OCI-LY7 (cell line): ENCODE measurements at regions not wholly inside any gene's neighbourhood (a gene's known extent, or its start where the extent isn't known, plus 50 kb on each side); places are given as distances from the start of the nearest gene placed in this dataset.

Experiments
- BruUV-seq: library from RNA; stranded (reverse); fragments of 400-500 nt; replicated peaks from 2 replicates; lab custom pipeline; 2021; lab: Mats Ljungman, UMichigan
- CTCF ChIA-PET: fragments of 300-600 bp; sonication (Branson Sonifier 250); formaldehyde crosslinking; loops from one replicate; lab custom pipeline; 2022; ENCODE audit warnings: antibody characterized with exemption; ENCODE audit not compliant: unreplicated experiment; lab: Charles Lee
- POLR2A ChIA-PET: fragments of 300-600 bp; sonication (Branson Sonifier 250); formaldehyde crosslinking; loops from one replicate; lab custom pipeline; 2022; ENCODE audit warnings: antibody characterized with exemption; lab: Charles Lee
- DNase-seq: peaks from one replicate; pipeline ENCODE4 v3.0.0-alpha.2; 2015; ENCODE audit warnings: low spot score
- H2AFZ ChIP-seq: fragments of 200-600 bp; sonication (generic), shearing (Covaris generic); 2 replicates; pipeline ENCODE4 v1.6.1; 2014; ENCODE audit warnings: mild to moderate bottlenecking, antibody characterized with exemption, low read length, moderate library complexity
- H3K27ac ChIP-seq: fragments of 200-600 bp; sonication (generic); 2 replicates; pipeline ENCODE4 v1.5.1; 2014; ENCODE audit warnings: mixed run types, low read depth, mild to moderate bottlenecking, moderate library complexity, low read length, inconsistent platforms; ENCODE audit not compliant: poor library complexity, severe bottlenecking
- H3K36me3 ChIP-seq: fragments of 200-600 bp; sonication (generic); 2 replicates; pipeline ENCODE4 v1.6.1; 2014; ENCODE audit warnings: mild to moderate bottlenecking, antibody characterized with exemption, low read length, moderate library complexity, mixed read lengths; ENCODE audit not compliant: insufficient read depth
- H3K4me1 ChIP-seq: fragments of 200-600 bp; sonication (generic); 2 replicates; pipeline ENCODE4 v1.5.1; 2014; ENCODE audit warnings: mild to moderate bottlenecking, low read length; ENCODE audit not compliant: insufficient read depth, poor library complexity, severe bottlenecking
- H3K4me2 ChIP-seq: fragments of 200-600 bp; sonication (generic); 2 replicates; pipeline ENCODE4 v1.6.1; 2014; ENCODE audit warnings: mild to moderate bottlenecking, low read length
- H3K4me3 ChIP-seq: fragments of 200-600 bp; sonication (generic); 2 replicates; pipeline ENCODE4 v1.5.1; 2014; ENCODE audit warnings: mild to moderate bottlenecking, low read depth, low read length; ENCODE audit not compliant: poor library complexity, severe bottlenecking
- H3K79me2 ChIP-seq: fragments of 200-600 bp; sonication (generic); 2 replicates; pipeline ENCODE4 v1.6.1; 2016; ENCODE audit warnings: low read depth, mild to moderate bottlenecking, low read length, moderate library complexity, mixed read lengths; ENCODE audit not compliant: insufficient read depth
- H3K9me2 ChIP-seq: fragments of 200-600 bp; sonication (generic); 2 replicates; pipeline ENCODE4 v1.6.1; 2016; ENCODE audit warnings: mild to moderate bottlenecking, low read length, mixed read lengths; ENCODE audit not compliant: insufficient read depth
- H3K9me3 ChIP-seq: fragments of 200-600 bp; sonication (generic); 2 replicates; pipeline ENCODE4 v1.6.1; 2014; ENCODE audit warnings: mild to moderate bottlenecking, mixed run types, low read length, mixed read lengths
- H4K20me1 ChIP-seq: fragments of 200-600 bp; sonication (generic); 2 replicates; pipeline ENCODE4 v1.6.1; 2014; ENCODE audit warnings: mild to moderate bottlenecking, antibody characterized with exemption, low read length, moderate library complexity, mixed read lengths; ENCODE audit not compliant: insufficient read depth
- EZH2phosphoT487 ChIP-seq: fragments of 200-600 bp; sonication (generic); IDR thresholded peaks from 2 replicates; pipeline ENCODE4 v1.6.1; 2018; ENCODE audit warnings: low read depth, borderline replicate concordance, mild to moderate bottlenecking, mixed run types, antibody characterized with exemption, low read length, moderate library complexity, mixed read lengths
- intact Hi-C: fragments of 100-400 bp; cut with micrococcal nuclease; formaldehyde crosslinking; loops from one replicate; pipeline ENCODE4 v1.10.0; 2022; ENCODE audit not compliant: unreplicated experiment
- TF ChIP-seq, protein P1 (sequence below): fragments of 200-600 bp; sonication (generic); conservative IDR thresholded peaks from 2 replicates; pipeline ENCODE4 v1.5.1; 2014; ENCODE audit warnings: mild to moderate bottlenecking, antibody characterized with exemption, low read length, moderate library complexity, mixed read lengths

DNA sequence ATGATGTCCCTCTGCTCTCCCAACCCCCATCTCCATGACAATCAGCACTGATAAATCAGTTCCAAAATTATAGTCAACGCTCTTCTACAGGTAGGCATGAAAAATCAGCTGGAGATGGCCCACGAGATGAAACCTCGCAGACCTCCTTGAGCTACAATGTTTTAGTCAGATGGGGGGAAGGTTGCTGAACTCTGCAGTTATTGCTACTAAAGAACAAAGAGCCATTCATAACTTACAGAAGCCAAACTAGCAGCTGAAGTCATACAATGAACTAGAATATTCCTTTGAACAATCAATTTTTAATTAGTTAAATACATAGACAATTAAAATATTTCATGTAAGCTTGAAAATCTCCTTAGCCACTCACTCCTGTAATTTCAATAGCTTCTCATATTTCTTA is 179.2 kb downstream of the NHLRC3 start:
- TF ChIP-seq, protein P1, sequence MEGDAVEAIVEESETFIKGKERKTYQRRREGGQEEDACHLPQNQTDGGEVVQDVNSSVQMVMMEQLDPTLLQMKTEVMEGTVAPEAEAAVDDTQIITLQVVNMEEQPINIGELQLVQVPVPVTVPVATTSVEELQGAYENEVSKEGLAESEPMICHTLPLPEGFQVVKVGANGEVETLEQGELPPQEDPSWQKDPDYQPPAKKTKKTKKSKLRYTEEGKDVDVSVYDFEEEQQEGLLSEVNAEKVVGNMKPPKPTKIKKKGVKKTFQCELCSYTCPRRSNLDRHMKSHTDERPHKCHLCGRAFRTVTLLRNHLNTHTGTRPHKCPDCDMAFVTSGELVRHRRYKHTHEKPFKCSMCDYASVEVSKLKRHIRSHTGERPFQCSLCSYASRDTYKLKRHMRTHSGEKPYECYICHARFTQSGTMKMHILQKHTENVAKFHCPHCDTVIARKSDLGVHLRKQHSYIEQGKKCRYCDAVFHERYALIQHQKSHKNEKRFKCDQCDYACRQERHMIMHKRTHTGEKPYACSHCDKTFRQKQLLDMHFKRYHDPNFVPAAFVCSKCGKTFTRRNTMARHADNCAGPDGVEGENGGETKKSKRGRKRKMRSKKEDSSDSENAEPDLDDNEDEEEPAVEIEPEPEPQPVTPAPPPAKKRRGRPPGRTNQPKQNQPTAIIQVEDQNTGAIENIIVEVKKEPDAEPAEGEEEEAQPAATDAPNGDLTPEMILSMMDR = no peak
- no peak for TF ChIP-seq EZH2phosphoT487
- no peaks in the 10 kb centered on the region for H3K9me2 ChIP-seq
- no TSS peak for BruUV-seq
- no peak overlapping the region for H3K27ac ChIP-seq
- no peak overlapping the region for H3K4me3 ChIP-seq
- no peaks in the 10 kb centered on the region for H3K4me1 ChIP-seq
- no peaks in the 10 kb centered on the region for H3K36me3 ChIP-seq
- DNase-seq = no peak
- intact Hi-C loops = no loop called here
- ChIA-PET CTCF (no interaction called here), POLR2A (interaction anchor here (1.2 to 1.8 kb wide), 2 partner anchors 10 to 12 kb away, joined by 3 to 7 read pairs; no protein-coding TSS in a partner anchor)
- H3K79me2 ChIP-seq = no peaks in the 10 kb centered on the region
- H3K4me2 ChIP-seq = no peak overlapping the region
- no peak overlapping the region for H2AFZ ChIP-seq
- no peaks in the 10 kb centered on the region for H4K20me1 ChIP-seq
- no peaks in the 10 kb centered on the region for H3K9me3 ChIP-seq

DNA sequence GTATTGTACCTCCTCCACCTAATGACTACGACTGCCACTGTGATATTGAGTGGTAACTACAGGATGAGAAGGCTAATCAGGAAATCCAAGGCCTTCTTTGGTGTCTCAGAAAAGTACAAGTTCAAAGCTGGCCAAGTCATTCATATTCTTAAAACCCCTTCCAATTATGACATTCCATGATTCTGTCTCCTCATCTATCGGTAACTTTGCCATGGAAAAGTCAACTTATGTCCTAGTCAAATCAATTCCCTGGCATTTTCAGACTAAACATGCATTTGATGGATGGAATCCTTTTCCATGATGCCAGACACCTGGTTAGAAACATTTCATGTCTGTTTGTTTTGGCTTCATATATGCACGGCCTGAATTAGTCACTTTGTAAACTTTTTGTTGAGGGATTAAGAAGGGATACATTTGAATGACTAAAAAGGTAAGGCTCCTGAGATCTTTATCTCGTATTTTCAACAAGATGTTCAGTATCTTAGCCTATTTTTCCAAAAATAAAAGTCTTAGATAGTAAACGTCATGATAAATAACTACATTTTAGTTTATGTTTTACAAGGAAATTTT is 186.5 kb downstream of the NHLRC3 start:
- no peak overlapping the region for H2AFZ ChIP-seq
- no peaks in the 10 kb centered on the region for H3K79me2 ChIP-seq
- H3K4me3 ChIP-seq = no peak overlapping the region
- H4K20me1 ChIP-seq = no peaks in the 10 kb centered on the region
- no peaks in the 10 kb centered on the region for H3K9me2 ChIP-seq
- H3K4me1 ChIP-seq = no peaks in the 10 kb centered on the region
- no peaks in the 10 kb centered on the region for H3K9me3 ChIP-seq
- no peaks in the 10 kb centered on the region for H3K36me3 ChIP-seq
- no peak for DNase-seq
- BruUV-seq = no TSS peak
- no peak overlapping the region for H3K4me2 ChIP-seq
- TF ChIP-seq EZH2phosphoT487 = no peak
- TF ChIP-seq, protein P1 = no peak
- no peak overlapping the region for H3K27ac ChIP-seq
- ChIA-PET CTCF (no interaction called here), POLR2A (no interaction called here)
- intact Hi-C loops = no loop called here

DNA sequence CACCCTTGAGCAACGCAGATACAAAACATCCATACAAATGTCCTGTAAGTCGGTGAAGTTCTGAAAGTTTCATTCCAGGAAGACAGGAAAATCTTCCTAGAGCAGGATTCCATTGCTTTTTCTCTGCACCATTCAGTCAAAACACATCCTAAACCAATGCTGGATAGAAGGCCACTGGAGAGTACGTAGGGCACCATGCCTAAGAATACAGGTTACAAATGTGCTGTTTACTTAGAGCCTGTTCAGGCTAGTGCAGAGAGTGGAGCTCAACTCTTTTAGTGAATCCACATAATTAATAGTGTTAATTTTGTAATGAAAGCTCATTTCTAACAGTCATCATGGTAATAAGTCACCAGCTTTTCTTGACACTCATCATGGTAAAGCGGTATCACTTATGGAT is 187.6 kb downstream of the NHLRC3 start:
- Histone ChIP-seq H3K4me1 (no peaks in the 10 kb centered on the region), H3K9me3 (no peaks in the 10 kb centered on the region), H3K27ac (no peak overlapping the region), H3K4me3 (no peak overlapping the region), H2AFZ (no peak overlapping the region), H3K36me3 (no peaks in the 10 kb centered on the region), H3K79me2 (no peaks in the 10 kb centered on the region), H4K20me1 (no peaks in the 10 kb centered on the region), H3K4me2 (no peak overlapping the region), H3K9me2 (no peaks in the 10 kb centered on the region)
- no peak for DNase-seq
- intact Hi-C loops = no loop called here
- no peak for TF ChIP-seq EZH2phosphoT487
- TF ChIP-seq, protein P1 = no peak
- ChIA-PET POLR2A (interaction anchor here (0.6 kb wide), 1 partner anchor 170 kb away, joined by 3 read pairs; no protein-coding TSS in a partner anchor), CTCF (no interaction called here)
- BruUV-seq = no TSS peak
